CMK (cell line): ENCODE measurements at regions not wholly inside any gene's neighbourhood (a gene's known extent, or its start where the extent isn't known, plus 50 kb on each side); places are given as distances from the start of the nearest gene placed in this dataset.
"Not testable (repeated sequence)": the region's sequence is repeated elsewhere in the genome, so short reads cannot be mapped to it uniquely, and the experiment has no call there.

Experiments
- DNase-seq: peaks from one replicate; pipeline ENCODE4 v3.0.0-alpha.2; 2010; ENCODE audit warnings: low read depth

DNA sequence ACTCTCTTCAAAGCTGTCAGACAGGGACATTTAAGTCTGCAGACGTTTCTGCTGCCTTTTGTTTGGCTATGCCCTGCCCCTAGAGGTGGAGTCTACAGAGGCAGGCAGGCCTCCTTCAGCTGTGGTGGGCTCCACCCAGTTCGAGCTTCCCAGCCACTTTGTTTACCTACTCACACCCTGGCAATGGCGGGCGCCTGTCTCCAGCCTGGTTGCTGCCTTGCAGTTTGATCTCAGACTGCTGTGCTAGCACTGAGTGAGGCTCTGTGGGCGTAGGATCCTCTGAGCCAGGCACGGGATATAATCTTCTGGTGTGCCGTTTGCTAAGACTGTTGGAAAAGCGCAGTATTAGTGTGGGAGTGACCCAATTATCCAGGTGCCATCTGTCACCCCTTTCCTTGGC, 499.8 kb upstream of the IZUMO3 start:
- not testable (repeated sequence) for DNase-seq

DNA sequence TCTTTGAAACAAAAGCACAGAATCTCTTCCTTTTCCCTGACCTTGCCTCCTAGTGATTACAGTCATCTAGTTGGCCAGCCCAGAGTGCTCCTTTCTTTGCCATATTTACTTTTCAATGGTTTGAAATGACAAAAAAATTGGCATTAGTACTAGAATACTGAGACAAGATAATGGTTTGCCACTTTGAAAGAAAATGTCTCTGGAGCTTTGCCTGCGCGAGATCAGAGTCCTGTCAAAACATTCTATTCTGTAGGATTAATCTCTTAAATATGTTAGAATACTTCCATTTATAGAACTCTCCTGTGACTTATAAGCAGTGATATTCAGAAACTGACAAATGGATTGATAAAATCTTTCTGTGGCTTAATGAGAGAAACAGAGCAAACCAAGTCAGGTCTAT, 484.0 kb upstream of the IZUMO3 start:
- no peak for DNase-seq

DNA sequence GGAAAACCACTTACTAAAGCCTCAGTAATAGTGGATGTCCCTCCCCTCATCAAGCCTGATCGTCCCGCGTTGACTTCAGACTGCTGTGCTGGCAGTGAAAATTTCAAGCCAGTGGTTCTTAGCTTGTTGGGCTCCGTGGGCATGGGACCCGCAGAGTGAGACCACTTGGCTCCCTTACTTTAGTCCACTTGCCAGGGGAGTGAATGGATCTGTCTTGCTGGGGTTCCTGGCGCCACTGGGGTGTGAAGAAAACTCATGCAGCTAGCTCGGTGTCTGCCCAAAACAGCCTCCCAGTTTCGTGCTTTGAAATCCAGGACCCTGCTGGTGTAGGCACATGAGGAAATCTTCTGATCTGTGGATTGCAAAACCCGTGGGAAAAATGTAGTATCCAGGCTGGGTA, 480.0 kb upstream of the IZUMO3 start:
- no peak for DNase-seq

DNA sequence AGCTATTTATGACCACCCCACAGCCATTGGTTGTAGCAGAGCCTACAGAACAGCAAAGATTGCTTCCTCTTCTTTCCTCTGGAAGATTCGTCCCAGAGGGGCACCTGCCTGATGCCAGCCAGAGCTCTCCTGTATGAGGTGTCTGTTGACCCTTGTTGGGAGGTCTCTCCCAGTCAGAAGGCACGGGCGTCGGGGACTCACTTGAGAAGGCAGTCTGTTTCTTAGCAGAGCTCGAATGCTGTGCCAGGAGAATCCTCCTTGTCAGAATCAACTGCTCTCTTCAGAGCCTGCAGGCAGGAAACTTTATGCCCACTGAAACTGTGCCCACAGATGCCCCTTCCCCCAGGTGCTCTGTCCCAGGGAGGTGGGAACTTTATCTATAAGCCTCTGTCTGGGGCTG, 479.5 kb upstream of the IZUMO3 start:
- no peak for DNase-seq

DNA sequence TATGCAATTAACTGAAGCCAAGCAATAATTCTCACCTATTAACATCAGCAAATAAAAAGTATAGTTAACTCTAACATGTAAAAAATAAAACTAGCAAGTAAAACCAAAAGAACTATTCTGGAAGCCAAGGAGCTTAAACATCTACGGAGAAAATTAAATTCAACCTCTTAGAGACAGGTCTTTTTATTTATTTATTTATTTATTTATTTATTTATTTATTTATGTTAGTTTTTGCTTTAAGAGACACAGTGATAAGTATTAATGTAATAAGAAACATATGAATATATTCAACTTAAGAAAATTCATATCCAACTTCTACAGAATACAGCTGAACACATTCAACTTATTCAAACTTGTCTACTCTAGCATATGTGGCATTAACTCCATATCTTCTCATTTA, 472.1 kb upstream of the IZUMO3 start:
- DNase-seq, result no peak

DNA sequence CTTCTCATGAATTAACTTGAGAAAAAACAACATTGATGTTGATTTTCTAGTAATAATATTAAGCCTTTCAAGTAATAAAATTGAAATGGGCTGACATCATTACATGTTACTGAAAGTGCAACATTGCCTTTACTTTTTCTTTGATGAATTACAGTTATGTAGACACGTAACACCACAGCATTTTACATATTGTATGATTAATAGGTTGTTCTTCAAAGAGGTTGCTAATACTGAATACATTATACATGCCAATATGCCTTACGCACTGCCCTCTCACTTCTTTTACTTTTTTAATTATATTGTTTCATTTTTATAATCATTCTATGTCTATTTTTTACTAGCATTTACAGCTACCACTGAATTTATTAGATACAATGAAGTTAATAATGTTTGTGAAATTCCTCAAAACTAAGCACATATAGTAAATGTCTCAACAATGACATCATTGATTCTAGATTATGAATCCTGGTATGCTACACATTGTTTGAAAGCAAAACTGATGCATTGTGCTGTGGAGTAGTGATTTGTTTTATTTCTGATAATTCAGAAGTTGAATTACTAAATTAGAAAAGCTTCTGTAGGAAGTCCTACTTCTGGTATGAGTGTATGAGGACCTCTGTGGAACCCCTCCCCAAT, 464.4 kb upstream of the IZUMO3 start:
- DNase-seq, result no peak

DNA sequence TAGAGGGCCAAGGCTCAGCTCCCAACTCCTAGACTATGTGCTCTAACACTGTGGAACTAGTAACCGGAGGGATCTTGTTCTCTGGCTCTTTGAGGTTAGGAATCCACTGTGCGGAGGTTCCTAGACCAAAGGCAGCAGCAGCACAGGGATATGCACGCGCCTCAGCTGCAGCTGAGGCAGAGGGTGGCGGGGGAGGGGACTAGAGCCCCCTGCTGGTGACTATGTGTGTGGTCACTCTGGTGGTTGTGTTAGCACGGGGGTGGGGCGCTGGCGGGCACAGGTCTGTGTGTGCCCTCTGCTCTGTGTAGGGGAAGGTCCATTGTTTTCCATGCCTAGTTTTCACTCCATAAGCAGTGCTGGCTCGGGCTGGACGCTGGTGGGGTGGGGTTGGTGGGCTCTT, 458.0 kb upstream of the IZUMO3 start:
- no peak for DNase-seq

DNA sequence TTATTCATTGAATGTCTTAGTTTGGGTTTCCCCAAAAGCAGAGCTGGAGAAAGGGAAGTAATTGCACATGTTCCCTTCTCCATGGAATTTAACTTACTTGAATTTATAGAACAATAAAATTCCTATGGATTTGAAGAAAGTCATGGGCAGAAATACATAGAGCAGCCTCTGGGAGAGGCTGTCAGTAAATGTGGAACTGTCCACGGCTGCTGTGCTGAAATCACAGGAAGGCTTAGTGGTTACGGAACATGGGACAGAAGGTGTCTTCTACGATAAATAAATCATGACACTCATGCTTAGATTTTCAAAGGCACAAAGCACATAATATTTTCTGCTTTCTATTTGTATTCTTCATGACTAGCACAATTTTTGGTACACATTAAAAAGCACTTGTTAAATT, 440.6 kb upstream of the IZUMO3 start:
- DNase-seq, result no peak

DNA sequence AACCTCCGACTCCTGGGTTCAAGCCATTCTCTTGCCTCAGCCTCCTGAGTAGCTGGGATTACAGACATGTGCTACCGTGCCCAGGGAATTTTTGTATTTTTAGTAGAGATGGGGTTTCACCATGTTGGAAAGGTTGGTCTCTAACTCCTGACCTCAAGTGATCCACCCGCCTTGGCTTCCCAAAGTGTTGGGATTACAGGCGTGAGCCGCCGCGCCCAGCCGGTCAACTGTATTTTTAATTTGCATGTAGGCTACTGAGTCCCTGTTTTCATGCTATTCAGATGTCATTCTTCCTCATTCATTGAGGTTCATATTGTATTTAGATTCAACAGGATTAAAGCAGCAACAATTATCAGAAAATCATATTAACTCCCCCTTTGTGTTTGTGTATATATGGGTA, 425.1 kb upstream of the IZUMO3 start:
- DNase-seq, result not testable (repeated sequence)

DNA sequence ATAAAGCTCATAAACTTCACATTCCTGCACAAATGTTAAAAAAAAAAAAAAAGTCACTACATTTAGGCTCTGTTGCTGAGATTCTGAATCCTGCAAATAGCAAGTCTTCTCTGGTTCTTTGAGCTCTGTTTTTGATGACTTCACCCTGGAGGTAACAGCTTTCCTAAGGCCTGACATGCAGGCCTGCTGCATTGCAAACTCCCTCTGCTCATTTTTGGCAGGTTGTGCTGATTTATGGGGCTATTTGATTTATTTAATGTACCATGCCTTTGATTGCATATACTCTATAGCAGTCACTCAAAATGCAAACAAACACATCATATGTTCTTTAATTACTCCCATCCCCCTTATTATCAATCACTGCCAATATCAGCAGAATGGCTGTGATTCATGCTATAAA, 416.1 kb upstream of the IZUMO3 start:
- DNase-seq, result no peak

DNA sequence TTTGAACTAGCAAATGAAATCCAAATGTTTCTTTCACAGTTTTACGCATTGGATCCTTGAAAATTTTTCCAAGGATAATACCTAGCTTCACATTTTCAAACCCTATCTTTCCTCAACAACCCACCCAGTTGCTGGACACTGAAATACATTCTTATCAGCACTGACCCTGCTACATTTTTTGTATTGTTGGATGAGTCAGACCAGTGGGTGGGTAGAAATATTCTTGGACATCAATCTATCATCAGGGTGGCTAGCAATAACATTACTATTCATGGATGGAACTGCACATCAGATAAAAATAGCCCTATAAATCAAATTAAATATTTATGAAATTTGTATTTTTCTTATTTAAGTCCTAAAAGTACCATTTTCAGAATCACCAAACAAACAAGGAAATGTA, 407.4 kb upstream of the IZUMO3 start:
- no peak for DNase-seq

DNA sequence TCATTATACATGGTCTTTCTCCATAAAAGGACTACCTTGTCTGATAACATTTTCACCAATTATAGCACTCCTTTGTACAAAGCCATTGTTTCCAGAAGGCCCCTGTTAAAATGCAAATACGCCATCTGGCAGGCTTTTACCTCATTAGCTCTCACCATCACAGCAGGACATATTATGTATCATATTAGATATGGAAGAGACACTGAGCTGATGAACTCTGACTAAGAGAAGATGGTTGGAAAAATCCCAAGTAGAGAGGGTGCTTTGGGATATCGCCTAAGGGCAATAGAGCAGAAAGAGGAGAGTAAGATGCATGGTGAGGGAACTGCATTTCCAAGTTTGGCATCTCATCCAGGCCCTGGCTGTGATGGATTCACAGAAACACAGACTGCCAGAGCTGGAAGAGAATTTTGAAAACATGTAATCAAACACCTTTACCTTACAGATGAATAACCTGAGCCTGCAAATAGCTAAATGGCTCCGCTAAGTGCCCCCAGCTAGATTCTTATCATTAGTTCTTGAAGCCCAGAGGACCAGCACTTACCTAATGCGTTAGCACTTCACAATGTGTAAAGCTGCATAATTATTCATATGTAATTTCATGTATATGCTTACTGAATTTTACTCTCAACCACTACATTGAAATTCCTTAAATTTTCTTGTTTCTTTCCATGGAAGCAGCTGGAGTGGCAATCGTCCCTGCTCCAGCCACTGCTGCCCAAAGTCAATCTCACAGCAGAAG, 393.6 kb upstream of the IZUMO3 start:
- DNase-seq, result no peak

DNA sequence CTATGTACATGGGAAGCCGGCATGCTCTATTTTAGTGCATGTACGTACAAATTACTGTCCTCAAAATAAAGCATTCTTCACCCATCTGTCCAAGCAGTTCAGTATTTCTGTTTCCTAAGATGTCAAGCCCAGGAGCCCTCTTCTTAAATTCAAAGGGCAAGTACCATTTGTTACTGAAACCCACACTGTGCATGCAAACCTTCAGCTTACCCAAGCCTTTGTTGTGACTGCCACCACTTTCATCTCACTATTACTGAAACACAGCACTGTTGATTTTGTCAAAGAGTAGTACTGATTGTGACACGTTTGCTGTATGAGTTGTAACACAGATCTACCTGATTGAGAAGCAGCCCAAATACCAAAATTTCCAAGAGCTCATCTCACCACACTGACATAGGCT, 390.4 kb upstream of the IZUMO3 start:
- no peak for DNase-seq

DNA sequence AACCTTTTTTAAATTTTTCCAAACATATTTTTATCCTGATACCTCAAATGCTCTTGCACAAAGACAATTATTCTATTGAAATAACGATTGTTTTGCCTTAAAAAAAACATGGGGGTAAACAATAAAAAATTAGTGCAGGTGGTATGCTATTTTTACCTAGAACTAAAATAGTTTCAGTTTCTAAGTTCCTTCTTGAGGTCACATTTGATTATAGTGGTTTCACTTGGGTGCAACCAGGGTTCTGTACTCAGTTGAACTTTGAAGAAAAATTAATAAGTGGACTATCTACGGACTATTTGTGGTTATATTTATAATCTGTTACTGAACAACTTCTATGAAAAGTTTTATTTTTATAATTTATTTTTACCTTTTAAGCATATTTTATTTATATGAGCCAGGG, 387.1 kb upstream of the IZUMO3 start:
- no peak for DNase-seq

DNA sequence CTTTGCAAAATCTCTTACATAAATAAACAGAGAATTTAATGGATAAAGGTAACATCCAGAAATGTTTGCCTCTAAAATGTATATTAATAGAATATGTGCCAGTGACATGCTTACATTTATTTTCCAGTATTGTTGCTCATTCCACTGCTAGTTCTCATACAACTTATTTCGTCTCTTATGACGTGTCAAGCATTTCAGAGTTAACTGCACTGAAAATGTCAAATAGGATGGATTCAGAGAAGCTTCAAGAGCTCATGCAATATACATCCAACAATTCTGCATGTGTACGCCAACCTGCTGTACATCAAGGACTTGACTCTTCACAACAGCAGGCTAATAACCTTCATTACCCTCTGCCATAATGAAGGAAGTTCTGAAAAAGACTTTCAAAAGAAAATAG, 386.2 kb upstream of the IZUMO3 start:
- no peak for DNase-seq

DNA sequence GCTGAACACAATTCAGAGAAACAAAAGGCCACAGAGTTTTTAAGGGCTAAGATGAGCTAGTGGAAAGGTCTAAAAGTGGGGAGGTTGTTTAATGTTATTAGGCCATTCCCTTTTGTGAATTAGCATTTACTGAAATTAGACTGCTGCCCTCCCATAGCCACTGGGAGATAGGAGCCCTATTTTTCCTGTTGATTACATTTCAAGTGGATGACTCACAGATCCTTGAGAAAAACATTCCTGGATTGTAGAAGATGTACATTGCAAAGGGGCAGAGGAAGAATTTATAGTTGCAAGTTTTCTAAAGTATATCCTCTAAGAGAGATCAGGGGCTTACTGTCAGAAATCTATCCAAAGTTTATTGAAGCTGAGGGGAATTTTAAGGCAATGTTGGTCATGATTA, 367.1 kb upstream of the IZUMO3 start:
- DNase-seq, result no peak

DNA sequence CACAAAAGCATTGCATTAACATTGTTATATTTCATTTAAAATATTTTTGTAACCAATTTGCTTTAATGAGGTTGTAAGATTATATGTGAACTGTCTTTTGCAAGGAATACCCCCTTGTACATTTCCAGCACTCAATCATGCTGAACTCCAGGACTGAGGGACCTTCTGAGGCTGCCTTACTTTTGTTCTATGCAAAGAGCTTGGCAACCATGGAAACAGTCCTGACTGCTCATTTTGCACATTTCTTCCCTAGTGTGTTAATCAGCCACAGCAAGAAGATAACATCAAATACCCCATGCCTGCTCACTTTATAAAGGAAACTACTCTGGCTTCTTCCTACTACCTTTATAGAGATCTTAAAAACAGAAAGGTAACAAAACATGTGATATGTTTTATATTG, 355.6 kb upstream of the IZUMO3 start:
- no peak for DNase-seq

DNA sequence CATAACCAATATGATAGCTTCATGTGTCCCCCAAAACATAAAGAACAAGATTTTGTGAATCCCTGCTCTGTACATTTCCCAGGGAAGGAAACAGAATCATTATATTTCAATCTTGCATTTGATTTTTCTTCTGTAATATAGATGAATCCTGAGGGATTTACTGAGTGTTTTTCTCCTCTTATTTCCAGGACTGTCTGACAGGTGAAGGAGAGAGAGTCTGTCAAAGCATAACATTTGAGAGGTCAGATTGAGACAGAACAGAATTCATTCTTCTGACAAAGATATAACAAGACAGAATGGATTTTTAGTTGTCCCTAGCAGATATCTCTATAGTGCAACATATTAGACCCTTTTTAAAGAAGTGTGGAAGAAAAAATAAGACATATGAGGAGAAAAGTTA, 354.5 kb upstream of the IZUMO3 start:
- DNase-seq, result no peak

DNA sequence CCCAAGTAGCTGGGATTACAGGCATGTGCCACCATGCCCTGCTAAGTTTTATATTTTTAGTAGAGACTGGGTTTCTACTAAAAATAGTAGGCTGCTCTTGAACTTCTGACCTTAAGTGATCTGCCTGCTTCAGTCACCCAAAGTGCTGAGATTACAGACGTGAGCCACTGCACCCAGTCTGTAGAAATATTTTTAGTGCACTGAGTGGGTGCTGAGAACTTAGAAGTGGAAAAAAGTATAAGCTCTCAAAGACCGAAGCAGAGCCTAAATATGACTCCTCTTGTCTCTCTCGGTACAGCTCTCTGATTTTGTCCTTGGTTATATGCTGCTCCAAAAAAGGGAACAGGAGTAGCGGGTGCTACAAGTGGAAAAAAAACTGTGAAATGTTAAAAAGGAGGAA, 353.8 kb upstream of the IZUMO3 start:
- DNase-seq, result no peak

DNA sequence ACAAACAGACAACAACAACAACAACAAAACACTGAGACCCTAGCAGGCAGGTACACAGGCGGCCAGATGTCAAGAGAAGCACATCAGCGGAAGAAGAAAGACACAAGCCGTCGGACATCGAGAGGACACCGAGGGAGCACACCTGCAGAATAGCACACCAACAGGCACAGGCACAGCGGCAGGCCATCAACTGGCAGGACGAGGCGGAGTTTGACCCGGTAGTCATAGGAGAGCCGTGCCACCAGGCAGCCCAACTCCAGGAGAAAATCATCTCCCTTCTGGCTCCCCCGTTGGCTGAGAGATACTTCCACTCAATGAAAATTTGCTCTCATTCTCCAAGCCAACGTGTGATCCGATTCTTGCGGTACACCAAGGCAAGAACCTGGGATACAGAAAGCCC, 352.1 kb upstream of the IZUMO3 start:
- no peak for DNase-seq

DNA sequence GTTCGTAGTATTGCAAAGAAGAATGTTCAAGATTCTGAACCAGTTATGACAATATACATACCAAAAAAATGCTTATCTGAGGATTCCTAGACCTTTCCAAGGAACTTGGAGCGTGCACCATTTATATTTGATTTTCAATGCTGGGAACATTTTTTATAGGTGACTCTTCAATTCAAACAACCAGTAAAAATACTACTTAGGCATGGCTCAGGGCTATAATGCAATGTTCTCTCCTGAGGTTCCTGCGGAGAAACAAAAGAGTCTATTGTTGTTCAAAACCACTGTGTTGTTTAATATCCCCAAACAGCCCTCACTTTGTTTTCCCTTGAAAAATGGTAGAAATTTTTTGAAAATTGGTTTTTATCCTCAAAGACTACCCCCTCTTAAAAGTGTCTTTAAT, 335.7 kb upstream of the IZUMO3 start:
- DNase-seq, result no peak

DNA sequence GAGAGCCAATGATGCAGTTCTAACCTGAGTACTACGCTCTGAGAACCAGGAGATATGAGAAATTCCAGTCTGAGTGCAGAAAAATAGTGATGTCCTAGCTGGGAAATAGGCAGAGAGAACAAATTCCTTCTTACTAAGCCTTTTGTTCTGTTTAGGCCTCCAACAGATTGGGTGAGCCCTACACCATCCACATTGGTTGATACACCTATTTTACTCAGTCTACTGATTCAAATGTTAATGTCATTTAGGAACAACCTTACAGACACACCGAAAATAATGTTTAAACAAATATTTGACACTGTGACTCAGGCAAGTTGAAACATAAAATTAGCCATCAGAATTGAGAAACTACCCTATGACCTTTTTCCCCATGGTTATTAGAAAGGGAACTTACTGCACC, 333.9 kb upstream of the IZUMO3 start:
- DNase-seq, result no peak

DNA sequence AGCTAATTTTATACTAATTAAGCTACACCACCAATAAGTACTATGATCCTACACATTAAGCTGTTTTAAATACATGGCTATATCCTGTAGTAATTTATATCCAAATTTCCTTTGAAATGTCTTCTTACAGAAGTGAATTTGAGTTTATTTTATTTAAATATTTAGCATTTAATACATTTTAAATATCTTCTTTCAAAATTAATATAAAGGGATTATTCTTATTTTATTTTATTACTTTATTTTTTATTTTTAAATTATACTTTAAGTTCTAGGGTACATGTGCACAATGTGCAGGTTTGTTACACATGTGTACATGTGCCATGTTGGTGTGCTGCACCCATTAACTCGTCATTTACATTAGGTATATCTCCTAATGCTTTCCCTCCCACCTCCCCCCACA, 310.9 kb upstream of the IZUMO3 start:
- not testable (repeated sequence) for DNase-seq

DNA sequence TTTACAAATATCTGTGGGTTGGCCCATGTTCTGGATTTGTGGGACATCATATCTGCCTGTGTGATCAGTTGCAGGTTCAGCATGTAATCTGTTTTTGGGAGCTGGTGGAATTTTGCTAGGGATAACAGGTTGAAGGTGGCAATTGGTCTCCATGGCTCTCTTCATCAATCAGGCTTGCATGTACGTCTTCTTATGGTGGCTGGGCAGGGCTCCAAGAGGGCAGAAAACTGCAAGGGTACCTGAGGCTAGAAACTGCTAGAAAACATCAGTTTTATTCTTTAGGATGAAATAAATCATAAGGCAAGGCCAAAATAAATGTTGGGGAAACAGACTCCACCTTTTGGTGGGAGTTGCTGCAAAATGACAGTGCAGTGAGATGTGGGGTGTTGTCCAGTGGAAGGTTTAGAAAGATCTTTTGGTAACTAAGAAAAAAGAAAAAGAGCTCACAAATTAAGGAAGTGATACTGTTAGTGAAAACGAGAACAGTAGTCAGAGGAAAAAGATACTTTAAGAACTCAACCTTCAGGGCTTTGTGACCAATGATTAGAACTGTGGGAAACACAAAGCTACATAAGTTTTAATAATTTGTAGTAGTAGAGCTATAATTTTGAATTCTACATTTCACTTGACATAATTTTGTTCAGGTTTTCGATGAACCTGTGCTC, 300.7 kb upstream of the IZUMO3 start:
- no peak for DNase-seq
